SU-DHL-6 (cell line): ENCODE measurements at regions not wholly inside any gene's neighbourhood (a gene's known extent, or its start where the extent isn't known, plus 50 kb on each side); places are given as distances from the start of the nearest gene placed in this dataset.
"Not testable (repeated sequence)": the region's sequence is repeated elsewhere in the genome, so short reads cannot be mapped to it uniquely, and the experiment has no call there.

Experiments used
- EZH2phosphoT487 ChIP-seq: fragments of 200-600 bp; sonication (generic), shearing (Covaris generic); conservative IDR thresholded peaks from 2 replicates; pipeline ENCODE4 v1.6.1; 2018; ENCODE audit warnings: mild to moderate bottlenecking, antibody characterized with exemption, low read length, moderate library complexity, mixed read lengths
- TF ChIP-seq, protein P1 (sequence below): fragments of 200-600 bp; sonication (generic); IDR thresholded peaks from one replicate; pipeline ENCODE4 v1.5.1; 2017; ENCODE audit warnings: antibody characterized with exemption, mild to moderate bottlenecking, low read length, moderate library complexity; ENCODE audit not compliant: insufficient read depth, poor library complexity, severe bottlenecking

DNA sequence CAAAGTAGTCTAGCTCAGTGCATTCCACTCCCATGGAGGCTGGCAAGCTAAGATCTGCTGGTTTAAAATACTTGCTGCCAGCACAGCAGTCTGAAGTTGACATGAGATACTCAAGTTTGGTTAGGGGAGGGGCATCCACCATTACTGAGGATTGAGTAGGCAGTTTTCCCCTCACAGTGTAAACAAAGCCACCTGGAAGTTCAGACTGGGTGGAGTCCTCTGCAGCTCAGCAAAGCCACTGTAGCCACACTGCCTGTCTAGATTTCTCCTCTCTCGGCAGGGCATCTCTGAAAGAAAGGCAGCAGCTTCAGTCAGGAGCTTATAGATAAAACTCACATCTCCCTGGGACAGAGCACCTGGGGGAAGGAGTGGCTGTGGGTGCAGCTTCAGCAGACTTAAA, 377.4 kb upstream of the PRR20A start:
- TF ChIP-seq, protein P1, sequence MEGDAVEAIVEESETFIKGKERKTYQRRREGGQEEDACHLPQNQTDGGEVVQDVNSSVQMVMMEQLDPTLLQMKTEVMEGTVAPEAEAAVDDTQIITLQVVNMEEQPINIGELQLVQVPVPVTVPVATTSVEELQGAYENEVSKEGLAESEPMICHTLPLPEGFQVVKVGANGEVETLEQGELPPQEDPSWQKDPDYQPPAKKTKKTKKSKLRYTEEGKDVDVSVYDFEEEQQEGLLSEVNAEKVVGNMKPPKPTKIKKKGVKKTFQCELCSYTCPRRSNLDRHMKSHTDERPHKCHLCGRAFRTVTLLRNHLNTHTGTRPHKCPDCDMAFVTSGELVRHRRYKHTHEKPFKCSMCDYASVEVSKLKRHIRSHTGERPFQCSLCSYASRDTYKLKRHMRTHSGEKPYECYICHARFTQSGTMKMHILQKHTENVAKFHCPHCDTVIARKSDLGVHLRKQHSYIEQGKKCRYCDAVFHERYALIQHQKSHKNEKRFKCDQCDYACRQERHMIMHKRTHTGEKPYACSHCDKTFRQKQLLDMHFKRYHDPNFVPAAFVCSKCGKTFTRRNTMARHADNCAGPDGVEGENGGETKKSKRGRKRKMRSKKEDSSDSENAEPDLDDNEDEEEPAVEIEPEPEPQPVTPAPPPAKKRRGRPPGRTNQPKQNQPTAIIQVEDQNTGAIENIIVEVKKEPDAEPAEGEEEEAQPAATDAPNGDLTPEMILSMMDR = not testable (repeated sequence)
- not testable (repeated sequence) for TF ChIP-seq EZH2phosphoT487
